GM19239 (cell line): ENCODE measurements at regions not wholly inside any gene's neighbourhood (a gene's known extent, or its start where the extent isn't known, plus 50 kb on each side); places are given as distances from the start of the nearest gene placed in this dataset.
"Not testable (repeated sequence)": the region's sequence is repeated elsewhere in the genome, so short reads cannot be mapped to it uniquely, and the experiment has no call there.

Experiments used
- DNase-seq: peaks from one replicate; pipeline ENCODE4 v3.0.0; 2011; ENCODE audit warnings: low spot score; ENCODE audit not compliant: insufficient read length
- FAIRE-seq: peaks from 2 replicates; lab custom pipeline; 2011; peaks lifted over from hg19 to GRCh38; lab: Jason Lieb, UNC

- DNase-seq (no peak), FAIRE-seq (no peak)
Measured at GRCh38 chr3:30314757-30315325, 291.6 kb upstream of the TGFBR2 start.

DNA sequence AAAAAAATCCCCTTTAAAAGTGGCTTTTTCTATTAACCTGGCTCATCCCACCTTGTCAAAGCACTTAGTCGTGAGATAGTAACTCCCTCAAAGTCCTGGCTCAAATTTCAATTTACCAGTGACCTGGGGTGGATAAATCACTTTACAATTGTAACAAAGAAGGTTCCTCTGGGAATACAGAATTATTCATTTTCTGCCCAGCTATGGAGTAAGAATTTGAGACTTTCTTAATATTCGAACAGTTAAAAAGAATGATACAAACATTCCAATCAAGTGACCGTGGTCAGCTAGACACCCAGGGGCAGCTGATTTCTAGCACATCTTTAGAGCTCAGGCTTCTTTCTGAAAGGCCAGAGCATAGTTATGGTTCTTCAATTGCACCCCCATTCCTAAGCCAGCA is 291.0 kb upstream of the TGFBR2 start:
- DNase-seq (no peak), FAIRE-seq (no peak)

DNA sequence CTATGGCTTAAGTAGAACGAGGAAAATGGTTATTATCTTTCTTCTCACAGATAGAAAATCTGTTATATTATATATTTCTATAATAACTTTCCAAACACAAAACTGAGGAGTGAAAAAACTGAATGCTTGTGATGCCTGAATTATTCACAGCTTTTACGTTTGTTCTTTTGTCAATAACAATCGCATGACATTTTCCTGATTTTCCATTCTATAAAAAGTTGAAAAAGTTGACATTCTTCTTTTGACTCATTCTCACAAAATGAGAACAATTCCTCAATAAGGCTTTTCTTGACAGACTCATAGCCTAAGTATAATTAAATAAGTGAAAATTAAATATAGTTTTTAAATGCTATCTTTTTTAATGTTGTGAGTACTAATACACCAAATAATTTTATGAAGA is 288.8 kb upstream of the TGFBR2 start:
- no peak for FAIRE-seq
- DNase-seq, result no peak

DNA sequence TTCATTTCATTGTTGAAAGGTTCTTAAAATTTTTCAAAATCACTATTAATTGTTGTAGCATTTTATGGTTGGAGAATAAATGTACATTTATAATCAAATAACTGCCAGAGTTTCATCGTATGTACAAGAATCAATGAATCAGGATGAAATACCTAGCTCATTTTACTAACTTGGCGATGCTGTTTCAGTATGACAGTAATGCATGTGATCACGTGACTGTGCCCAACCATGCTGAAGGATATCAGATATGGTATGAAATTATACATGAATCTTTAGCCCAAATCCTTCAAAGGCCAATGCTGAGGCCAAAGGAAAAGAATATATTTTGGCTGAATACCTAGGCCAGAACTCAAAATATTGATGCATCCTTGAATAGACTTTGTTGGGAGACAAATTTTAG is 288.3 kb upstream of the TGFBR2 start:
- FAIRE-seq, result no peak
- DNase-seq, result no peak

DNA sequence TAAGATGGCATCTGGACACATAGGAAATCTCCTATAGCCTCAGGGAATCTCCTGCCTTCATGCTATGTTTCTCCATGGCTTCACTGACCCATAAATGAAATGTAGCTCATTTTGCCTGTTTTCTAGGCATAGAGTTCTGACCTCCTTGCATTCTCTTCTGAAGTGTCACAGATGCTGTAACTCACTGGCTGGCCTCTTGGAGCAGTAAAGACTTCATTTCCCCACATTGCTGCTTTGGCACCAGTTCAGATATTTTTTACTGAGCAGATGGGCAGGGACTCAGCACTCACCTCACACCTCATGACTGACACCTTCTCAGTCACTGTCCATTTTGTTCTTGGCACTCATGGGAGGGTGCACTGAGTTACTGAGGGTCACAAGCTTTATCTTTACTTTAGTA is 286.7 kb upstream of the TGFBR2 start:
- no peak for DNase-seq
- no peak for FAIRE-seq

DNA sequence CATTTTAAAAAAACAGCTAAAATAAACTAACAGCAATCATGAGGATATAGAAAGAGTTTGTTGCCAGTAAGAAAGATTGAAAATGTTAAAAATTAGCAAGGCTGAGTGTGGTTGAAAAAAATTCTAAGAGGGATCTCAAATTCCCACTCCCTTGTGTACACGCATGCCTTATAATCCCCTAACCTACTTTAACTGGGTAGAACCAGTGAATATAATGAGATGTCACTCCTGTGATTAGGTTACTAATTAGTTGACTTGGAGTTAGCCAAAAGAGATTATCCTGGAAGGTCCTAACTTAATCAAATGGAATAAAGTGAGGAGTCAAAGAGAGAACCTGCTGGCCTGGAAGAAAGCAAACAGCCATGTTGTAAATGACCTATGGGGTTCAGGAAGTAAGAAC is 286.0 kb upstream of the TGFBR2 start:
- FAIRE-seq, result no peak
- no peak for DNase-seq

- FAIRE-seq (no peak), DNase-seq (no peak)
Measured at GRCh38 chr3:30321065-30321464, 285.3 kb upstream of the TGFBR2 start.

DNA sequence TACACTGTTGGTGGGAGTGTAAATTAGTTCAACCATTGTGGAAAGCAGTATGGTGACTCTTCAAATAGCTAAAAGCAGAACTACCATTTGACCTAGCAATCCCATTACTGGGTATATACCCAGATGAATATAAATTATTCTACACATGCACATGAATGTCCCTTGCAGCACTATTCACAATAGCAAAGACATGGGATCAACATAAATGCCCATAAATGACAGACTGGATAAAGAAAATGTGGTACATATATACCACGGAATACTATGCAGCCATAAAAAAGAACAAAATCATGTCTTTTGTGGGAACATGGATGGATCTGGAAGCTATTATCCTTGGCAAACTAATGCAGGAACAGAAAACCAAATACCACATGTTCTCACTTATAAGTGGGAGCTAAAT is 282.8 kb upstream of the TGFBR2 start:
- not testable (repeated sequence) for FAIRE-seq

GRCh38 chr3:30324587-30324986 is 281.8 kb upstream of the TGFBR2 start:
- FAIRE-seq (no peak), DNase-seq (no peak)

More for the DNA sequence above, 282.8 kb upstream of the TGFBR2 start:
- DNase-seq, result not testable (repeated sequence)

DNA sequence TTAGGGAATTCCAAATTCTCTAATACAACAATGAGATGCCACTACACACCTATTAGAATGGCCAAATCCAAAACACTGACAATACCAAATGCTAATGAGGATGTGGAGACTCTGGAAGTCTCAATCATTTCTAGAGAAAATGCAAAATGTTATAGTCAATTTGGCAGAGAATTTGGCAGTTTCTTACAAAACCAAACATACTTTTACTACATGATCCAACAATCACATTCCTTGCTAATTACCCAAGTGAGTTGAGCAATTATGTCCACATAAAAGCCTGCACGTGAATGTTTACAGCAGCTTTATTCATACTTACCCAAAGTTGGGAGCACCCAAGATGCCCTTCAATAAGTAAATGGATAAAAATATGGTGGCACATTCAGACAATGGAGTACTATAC is 278.4 kb upstream of the TGFBR2 start:
- not testable (repeated sequence) for FAIRE-seq, DNase-seq

GRCh38 chr3:30328935-30329334 is 277.5 kb upstream of the TGFBR2 start:
- FAIRE-seq, DNase-seq: not testable (repeated sequence)

DNA sequence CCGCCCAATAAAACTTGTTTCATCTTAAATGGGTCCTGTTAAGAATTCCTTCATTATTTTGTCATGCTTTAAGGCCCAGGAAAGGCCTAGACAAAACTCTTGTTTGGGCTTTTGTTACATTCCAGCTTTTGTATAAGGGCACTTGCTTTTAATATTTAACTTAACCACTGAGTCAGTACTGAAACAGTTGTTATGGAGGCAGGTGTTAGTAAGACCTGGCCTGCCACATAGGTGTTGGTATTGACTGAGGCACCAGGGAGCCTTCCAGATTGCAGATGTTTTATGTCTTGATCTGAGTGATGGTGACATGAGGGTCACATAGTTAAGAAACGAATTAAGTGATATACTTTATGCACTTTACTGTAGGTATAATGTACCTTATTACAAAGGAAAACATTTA is 274.9 kb upstream of the TGFBR2 start:
- no peak for FAIRE-seq
- no peak for DNase-seq

DNA sequence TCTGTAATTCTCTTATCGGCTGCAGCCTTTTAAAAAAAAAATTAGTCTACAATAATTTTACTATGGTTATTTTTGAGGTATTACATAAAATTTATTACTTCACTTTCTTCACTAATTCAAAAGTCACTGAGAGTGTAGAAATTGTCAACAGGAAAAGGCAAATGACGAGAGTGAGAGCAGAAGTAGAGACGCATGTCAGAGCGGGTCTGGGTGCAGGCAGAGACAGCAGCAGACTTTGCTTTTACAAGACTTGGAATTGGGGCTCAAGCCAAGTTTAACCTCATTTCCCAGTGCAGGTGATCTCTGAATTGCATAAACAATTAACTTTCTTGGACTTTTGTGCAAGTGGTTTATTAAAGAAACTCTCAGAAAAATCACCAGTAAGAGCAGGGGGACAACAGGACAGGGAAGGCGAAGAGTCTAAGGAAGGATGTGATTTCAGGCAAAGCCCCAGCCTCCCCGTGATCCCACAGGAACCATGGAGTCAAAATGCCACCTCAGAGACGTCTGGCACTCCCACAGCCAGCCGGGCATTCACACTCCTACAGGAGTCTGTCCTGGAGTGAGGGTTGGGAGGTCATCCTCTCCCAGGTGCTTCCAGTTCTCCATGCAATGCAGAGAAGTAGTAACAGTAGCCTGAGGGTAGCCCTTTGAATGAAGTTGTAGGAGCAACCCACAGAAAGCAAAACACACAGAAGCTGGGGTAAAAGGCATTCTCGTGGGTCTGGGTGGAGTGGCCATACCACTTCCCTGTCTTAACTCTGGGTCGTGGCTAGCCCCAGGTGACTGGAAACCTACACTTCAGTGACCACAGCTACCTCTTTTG is 274.0 kb upstream of the TGFBR2 start:
- FAIRE-seq (no peak), DNase-seq (no peak)

GRCh38 chr3:30333143-30333542 is 273.3 kb upstream of the TGFBR2 start:
- no peak for DNase-seq
- no peak for FAIRE-seq

DNA sequence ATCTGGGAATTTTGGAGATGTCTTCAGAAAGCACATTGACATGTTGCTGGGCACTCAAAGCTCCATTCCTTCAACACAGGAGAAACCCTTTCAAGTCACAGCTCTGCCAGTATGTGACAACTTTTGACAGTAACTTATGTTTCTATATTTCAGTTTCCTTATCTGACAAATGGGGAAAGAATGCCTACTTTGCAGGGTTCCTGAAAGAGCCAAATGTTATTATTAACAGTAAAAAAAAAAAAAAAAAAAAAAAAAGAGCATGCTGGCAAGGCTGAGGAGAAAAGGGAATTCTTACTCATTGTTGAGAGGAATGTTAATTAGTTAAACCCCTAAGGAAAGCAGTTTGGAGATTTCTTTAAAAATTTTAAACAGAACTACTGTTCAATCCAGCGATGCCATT is 272.5 kb upstream of the TGFBR2 start:
- FAIRE-seq (no peak), DNase-seq (no peak)

DNA sequence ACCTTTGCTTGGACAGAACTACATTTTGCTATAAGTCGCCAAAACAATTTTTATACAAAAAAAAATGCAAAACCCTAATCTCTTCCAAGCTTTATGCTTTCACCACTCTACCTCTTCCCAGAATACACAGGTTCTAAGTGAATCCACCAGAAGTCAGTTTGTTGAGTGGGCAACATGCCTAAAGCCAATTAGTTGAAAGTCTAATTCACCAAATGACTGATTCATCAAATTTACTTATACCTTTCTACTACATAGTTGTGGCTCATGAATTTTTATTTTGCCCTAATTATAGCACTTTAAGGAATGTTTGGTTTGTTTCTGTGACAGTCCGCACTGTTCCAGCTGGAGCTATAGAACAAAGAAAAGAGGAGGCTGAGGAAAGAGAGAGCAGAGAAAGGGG is 265.9 kb upstream of the TGFBR2 start:
- FAIRE-seq (no peak), DNase-seq (no peak)

DNA sequence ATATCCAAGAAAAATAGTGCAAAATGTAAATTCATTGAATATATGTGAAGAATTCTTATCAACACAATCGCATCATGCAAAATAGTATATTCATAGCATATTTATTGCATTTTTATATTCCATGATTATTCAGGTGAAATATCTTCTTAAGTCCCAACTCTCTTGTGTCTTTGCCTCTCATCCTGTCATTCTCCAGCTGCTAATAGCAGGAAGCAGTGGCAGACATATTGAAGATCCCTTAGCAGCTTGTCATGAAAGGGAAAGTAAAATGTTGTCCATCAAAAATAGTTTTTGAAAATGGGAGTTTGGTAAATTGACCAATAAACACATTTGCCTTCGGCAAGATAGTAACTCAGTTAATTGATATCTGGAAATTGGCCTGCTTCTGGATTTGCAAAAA is 265.3 kb upstream of the TGFBR2 start:
- FAIRE-seq (no peak), DNase-seq (no peak)

- DNase-seq, result no peak
- FAIRE-seq, result no peak
Measured at GRCh38 chr3:30341851-30342250, 264.6 kb upstream of the TGFBR2 start.

- FAIRE-seq, result no peak
- DNase-seq, result no peak
Measured at GRCh38 chr3:30342318-30343060, 263.9 kb upstream of the TGFBR2 start.

DNA sequence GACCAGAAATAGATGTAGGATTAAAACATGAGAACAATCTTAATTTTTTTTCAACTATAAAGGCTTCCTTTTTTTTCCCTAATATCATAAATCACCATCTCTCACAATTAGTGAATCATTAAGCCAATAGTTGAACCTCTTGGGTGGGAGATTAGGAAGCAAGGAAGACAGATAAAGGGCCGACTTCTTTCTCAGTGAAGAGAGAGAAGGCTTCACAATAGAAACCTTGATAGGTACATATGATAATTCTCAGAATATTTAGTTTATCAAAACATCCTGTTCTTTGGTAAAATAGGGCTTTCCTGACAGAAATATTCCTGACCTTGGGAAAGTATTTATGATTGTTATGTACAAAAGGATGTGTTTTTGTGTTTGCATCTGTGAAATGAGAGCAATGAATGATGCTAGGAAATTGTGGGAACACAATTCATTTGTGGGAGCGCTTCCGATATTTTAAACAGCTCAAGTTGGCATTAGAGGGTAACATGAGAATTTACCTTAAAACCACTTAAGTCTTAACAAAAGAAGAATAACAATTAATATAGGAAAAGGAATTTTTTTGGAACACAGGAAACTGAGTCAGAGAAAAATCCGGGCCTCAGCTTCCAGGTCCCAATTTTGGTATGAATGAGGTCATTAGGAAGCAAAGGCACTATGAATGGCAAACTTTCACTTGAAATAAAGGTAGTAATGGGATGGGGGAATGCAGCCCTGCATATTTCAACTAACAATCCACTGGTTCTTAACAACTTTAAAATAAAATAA is 263.2 kb upstream of the TGFBR2 start:
- DNase-seq (no peak), FAIRE-seq (no peak)

DNA sequence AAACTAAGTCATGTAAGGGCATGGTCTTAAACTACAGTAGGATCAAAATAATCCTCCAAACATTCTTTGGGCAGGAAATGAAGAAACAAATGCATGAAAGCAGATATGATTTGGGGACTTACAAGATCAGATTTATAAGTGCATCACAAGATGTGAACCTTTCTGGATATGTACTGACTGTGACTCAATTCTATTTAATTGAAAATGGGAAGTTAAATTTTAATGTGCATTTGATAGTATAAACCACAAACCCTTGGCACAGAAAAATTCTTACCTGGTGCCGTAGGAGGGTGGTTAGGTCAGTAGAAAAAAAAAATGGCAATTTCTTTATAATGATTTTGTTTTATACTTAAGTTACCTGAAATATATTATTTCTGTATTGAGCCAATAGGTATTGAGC is 262.5 kb upstream of the TGFBR2 start:
- FAIRE-seq (no peak), DNase-seq (no peak)
